ENCODE measurements at regions not wholly inside any gene's neighbourhood (a gene's known extent, or its start where the extent isn't known, plus 50 kb on each side); places are given as distances from the start of the nearest gene placed in this dataset.

DNA sequence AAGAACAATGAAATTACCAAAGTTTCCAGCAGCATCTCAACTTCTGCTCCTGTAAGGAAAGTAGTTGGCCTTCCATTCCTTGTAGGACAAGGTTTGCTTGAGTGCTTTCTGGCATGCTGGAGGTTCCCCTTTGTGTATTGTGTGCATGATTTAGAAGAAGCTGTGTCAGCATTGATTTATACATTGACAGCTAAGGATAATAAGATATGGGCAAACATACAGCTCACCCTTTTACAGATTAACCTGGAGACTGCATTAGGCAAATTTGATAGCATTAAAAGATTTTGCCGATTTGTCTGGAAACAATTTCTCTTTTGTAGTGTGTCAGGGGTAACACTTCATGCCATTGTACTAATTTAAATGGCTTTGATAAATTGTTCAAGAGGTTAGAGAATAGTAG, 221.8 kb upstream of the PACRGL start:
- no peak overlapping the region for H3K4me2 ChIP-seq (ENCODE audit: low read length)
- H3K27me3 ChIP-seq (ENCODE audit: insufficient read depth, low read length), result no peaks in the 10 kb centered on the region
- no peaks in the 10 kb centered on the region for H3K9me2 ChIP-seq (ENCODE audit: low read depth, low read length)
- H3K9me3 ChIP-seq (ENCODE audit: low read length), result no peaks in the 10 kb centered on the region
- no peak overlapping the region for H3K27ac ChIP-seq (ENCODE audit: low read depth, low read length, poor library complexity, severe bottlenecking)
- H3F3A ChIP-seq (ENCODE audit: insufficient read depth, low read length), result no peaks in the 10 kb centered on the region
- H3K4me3 ChIP-seq (ENCODE audit: low read depth, low read length, poor library complexity, severe bottlenecking), result no peak overlapping the region
- no peaks in the 10 kb centered on the region for H3K4me1 ChIP-seq (ENCODE audit: insufficient read depth, low read length, severe bottlenecking)
- no peaks in the 10 kb centered on the region for H4K20me1 ChIP-seq (ENCODE audit: insufficient read depth, low read length)
- H2AFZ ChIP-seq (ENCODE audit: low read length), result no peak overlapping the region
- H3K36me3 ChIP-seq (ENCODE audit: insufficient read depth, low read length), result no peaks in the 10 kb centered on the region
- TF ChIP-seq, protein P1, sequence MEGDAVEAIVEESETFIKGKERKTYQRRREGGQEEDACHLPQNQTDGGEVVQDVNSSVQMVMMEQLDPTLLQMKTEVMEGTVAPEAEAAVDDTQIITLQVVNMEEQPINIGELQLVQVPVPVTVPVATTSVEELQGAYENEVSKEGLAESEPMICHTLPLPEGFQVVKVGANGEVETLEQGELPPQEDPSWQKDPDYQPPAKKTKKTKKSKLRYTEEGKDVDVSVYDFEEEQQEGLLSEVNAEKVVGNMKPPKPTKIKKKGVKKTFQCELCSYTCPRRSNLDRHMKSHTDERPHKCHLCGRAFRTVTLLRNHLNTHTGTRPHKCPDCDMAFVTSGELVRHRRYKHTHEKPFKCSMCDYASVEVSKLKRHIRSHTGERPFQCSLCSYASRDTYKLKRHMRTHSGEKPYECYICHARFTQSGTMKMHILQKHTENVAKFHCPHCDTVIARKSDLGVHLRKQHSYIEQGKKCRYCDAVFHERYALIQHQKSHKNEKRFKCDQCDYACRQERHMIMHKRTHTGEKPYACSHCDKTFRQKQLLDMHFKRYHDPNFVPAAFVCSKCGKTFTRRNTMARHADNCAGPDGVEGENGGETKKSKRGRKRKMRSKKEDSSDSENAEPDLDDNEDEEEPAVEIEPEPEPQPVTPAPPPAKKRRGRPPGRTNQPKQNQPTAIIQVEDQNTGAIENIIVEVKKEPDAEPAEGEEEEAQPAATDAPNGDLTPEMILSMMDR (IDR thresholded peaks at IDR 0.05; ENCODE audit: low read length), result no peak
- no peak for TF ChIP-seq EZH2 (IDR thresholded peaks at IDR 0.05; ENCODE audit: borderline replicate concordance, low read length)
- H3K9ac ChIP-seq (ENCODE audit: low read length), result no peak overlapping the region
- H3K79me2 ChIP-seq (ENCODE audit: insufficient read depth, low read length), result no peaks in the 10 kb centered on the region

DNA sequence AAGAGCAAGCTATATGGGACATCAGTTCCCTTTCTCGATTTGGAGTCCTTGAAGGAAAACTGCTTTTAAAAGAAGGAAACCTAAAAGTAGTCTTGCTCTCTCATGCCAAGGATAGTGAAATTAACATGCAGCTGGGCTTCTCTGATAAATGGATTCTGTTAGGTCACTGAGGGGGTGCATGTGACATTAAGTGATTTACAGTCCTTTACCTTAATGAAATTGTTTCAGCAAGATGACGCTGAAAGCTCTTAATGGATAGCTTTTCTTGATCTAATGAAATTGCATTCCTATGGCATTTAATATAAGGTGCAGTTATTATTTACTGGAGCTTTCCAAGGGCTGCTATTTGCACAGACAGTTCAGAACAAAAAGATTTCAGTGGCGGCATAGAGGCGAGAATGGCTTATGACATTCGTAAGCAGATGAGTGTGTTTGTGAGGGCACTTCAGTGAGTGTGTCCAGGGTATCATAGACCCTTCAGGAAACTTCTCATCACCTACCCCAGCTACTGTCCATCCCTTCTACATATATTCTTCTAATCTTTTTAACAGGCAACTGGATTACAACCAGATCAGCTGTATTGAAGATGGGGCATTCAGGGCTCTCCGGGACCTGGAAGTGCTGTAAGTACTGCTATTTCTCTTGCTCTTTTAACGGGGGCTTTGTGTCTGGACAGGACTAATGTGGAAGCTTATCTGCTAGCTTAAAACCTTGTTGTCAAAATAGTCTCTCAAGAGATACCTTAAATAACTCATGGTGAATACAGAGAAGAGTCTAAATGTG, 219.9 kb upstream of the PACRGL start:
- no peaks in the 10 kb centered on the region for H3K36me3 ChIP-seq (ENCODE audit: insufficient read depth, low read length)
- H3K27me3 ChIP-seq (ENCODE audit: insufficient read depth, low read length), result no peaks in the 10 kb centered on the region
- H3K4me1 ChIP-seq (ENCODE audit: insufficient read depth, low read length, severe bottlenecking), result no peaks in the 10 kb centered on the region
- no peaks in the 10 kb centered on the region for H3K9me3 ChIP-seq (ENCODE audit: low read length)
- H4K20me1 ChIP-seq (ENCODE audit: insufficient read depth, low read length), result no peaks in the 10 kb centered on the region
- H2AFZ ChIP-seq (ENCODE audit: low read length), result no peak overlapping the region
- no peak overlapping the region for H3K4me2 ChIP-seq (ENCODE audit: low read length)
- H3K79me2 ChIP-seq (ENCODE audit: insufficient read depth, low read length), result no peaks in the 10 kb centered on the region
- no peak overlapping the region for H3K4me3 ChIP-seq (ENCODE audit: low read depth, low read length, poor library complexity, severe bottlenecking)
- no peak overlapping the region for H3K9ac ChIP-seq (ENCODE audit: low read length)
- H3F3A ChIP-seq (ENCODE audit: insufficient read depth, low read length), result no peaks in the 10 kb centered on the region
- TF ChIP-seq, protein P1 (IDR thresholded peaks at IDR 0.05; ENCODE audit: low read length), result no peak
- TF ChIP-seq EZH2 (IDR thresholded peaks at IDR 0.05; ENCODE audit: borderline replicate concordance, low read length), result no peak
- H3K27ac ChIP-seq (ENCODE audit: low read depth, low read length, poor library complexity, severe bottlenecking), result no peak overlapping the region
- H3K9me2 ChIP-seq (ENCODE audit: low read depth, low read length), result no peaks in the 10 kb centered on the region

DNA sequence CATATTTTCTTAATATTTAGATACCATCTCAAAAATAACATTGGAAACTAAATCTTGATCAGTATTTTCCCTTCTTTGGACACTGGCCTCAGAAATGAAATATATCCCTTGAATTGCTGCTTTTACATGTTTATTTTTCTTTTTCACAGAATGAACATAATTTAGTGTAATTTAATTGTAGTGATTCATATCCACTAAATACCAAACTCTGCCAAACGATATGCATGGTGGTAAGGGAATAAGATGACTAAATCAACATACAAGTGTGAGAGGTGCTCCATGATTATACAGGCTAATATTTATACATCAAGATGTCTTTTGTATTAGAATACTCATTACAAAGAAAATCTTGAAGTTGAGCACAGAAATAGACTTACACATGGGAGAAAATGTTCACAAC, 216.8 kb upstream of the PACRGL start:
- Histone ChIP-seq H3K4me1 (ENCODE audit: insufficient read depth, low read length, severe bottlenecking) (no peaks in the 10 kb centered on the region), H3K27me3 (ENCODE audit: insufficient read depth, low read length) (no peaks in the 10 kb centered on the region), H3K79me2 (ENCODE audit: insufficient read depth, low read length) (no peaks in the 10 kb centered on the region), H3K4me2 (ENCODE audit: low read length) (no peak overlapping the region), H3K9me2 (ENCODE audit: low read depth, low read length) (no peaks in the 10 kb centered on the region), H3K4me3 (ENCODE audit: low read depth, low read length, poor library complexity, severe bottlenecking) (no peak overlapping the region), H3K27ac (ENCODE audit: low read depth, low read length, poor library complexity, severe bottlenecking) (no peak overlapping the region), H3K9ac (ENCODE audit: low read length) (no peak overlapping the region), H4K20me1 (ENCODE audit: insufficient read depth, low read length) (no peaks in the 10 kb centered on the region), H2AFZ (ENCODE audit: low read length) (no peak overlapping the region), H3K36me3 (ENCODE audit: insufficient read depth, low read length) (no peaks in the 10 kb centered on the region), H3F3A (ENCODE audit: insufficient read depth, low read length) (no peaks in the 10 kb centered on the region), H3K9me3 (ENCODE audit: low read length) (no peaks in the 10 kb centered on the region)
- TF ChIP-seq, protein P1 (IDR thresholded peaks at IDR 0.05; ENCODE audit: low read length), result no peak
- no peak for TF ChIP-seq EZH2 (IDR thresholded peaks at IDR 0.05; ENCODE audit: borderline replicate concordance, low read length)

Measured in OCI-LY1 (cell line).